Testis (tissue), 2 donors: ENCODE measurements at regions not wholly inside any gene's neighbourhood (a gene's known extent, or its start where the extent isn't known, plus 50 kb on each side); places are given as distances from the start of the nearest gene placed in this dataset.

Experiments used
- CTCF ChIP-seq, 3 experiments: fragments of 450-650 bp in 2 of 3; fragments of 200-600 bp in 1 of 3; sonication (generic) in 1 of 3; IDR thresholded peaks; one replicate each; pipeline ENCODE4 v1.5.1; 2016 to 2019; ENCODE audit warnings: antibody characterized with exemption in 3 of 3, mild to moderate bottlenecking in 2 of 3, moderate library complexity in 1 of 3
- POLR2A ChIP-seq: fragments of 450-650 bp; IDR thresholded peaks from one replicate; pipeline ENCODE4 v1.6.1; 2017; ENCODE audit warnings: antibody characterized with exemption, mild to moderate bottlenecking, moderate library complexity

- TF ChIP-seq POLR2A (no peak), CTCF (IDR thresholded peaks at IDR 0.05) (no peak)
These were observed 295.4 kb downstream of the TOX3 start for GRCh38 chr16:52251495-52251894.
